Keratinocyte (primary cell): ENCODE measurements at regions not wholly inside any gene's neighbourhood (a gene's known extent, or its start where the extent isn't known, plus 50 kb on each side); places are given as distances from the start of the nearest gene placed in this dataset.

Source experiments
- DNase-seq: peaks from one replicate; pipeline ENCODE4 v3.0.0-alpha.2; 2011; ENCODE audit warnings: low read depth, missing footprints, low spot score
- FAIRE-seq: peaks from 2 replicates; lab custom pipeline; 2011; peaks lifted over from hg19 to GRCh38; lab: Jason Lieb, UNC
- H2AFZ ChIP-seq: 2 replicates; pipeline ENCODE4 v1.6.0; 2012; ENCODE audit warnings: low read length, control low read depth, inconsistent platforms; ENCODE audit not compliant: control insufficient read depth
- H3K27ac ChIP-seq: 2 replicates; pipeline ENCODE4 v1.5.1; 2011; ENCODE audit warnings: low read length; ENCODE audit not compliant: control insufficient read depth, insufficient read depth
- H3K27me3 ChIP-seq: 3 replicates; pipeline ENCODE4 v1.6.0; 2011; ENCODE audit warnings: low read length; ENCODE audit not compliant: control insufficient read depth, insufficient read depth; ENCODE audit errors: extremely low read depth
- H3K36me3 ChIP-seq, 2 experiments: 2 replicates in 1 of 2; 3 replicates in 1 of 2; pipeline ENCODE4 v1.5.1; 2011; ENCODE audit warnings: low read length in 2 of 2, mild to moderate bottlenecking in 1 of 2; ENCODE audit not compliant: control insufficient read depth in 2 of 2, insufficient read depth in 2 of 2; ENCODE audit errors: extremely low read depth in 1 of 2
- H3K4me1 ChIP-seq: 3 replicates; pipeline ENCODE4 v1.5.1; 2011; ENCODE audit warnings: low read length; ENCODE audit not compliant: control insufficient read depth, insufficient read depth; ENCODE audit errors: extremely low read depth
- H3K4me2 ChIP-seq: 3 replicates; pipeline ENCODE4 v1.6.0; 2011; ENCODE audit warnings: low read depth, low read length; ENCODE audit not compliant: control insufficient read depth, insufficient read depth; ENCODE audit errors: extremely low read depth
- H3K4me3 ChIP-seq, 3 experiments: fragments of 200-600 bp in 1 of 3; sonication (generic) in 1 of 3; 2 replicates in 2 of 3; 3 replicates in 1 of 3; pipeline ENCODE4 v1.5.1; 2011 to 2016; ENCODE audit warnings: low read length in 3 of 3, mild to moderate bottlenecking in 3 of 3, control low read depth in 2 of 3, inconsistent platforms in 1 of 3, low read depth in 1 of 3, mixed read lengths in 1 of 3, mixed run types in 1 of 3, moderate library complexity in 1 of 3; ENCODE audit not compliant: control insufficient read depth in 2 of 3, insufficient read depth in 2 of 3; ENCODE audit errors: extremely low read depth in 1 of 3
- H3K79me2 ChIP-seq: 2 replicates; pipeline ENCODE4 v1.6.0; 2012; ENCODE audit warnings: low read length; ENCODE audit not compliant: control insufficient read depth, insufficient read depth
- H3K9ac ChIP-seq: 3 replicates; pipeline ENCODE4 v1.6.0; 2011; ENCODE audit warnings: low read length; ENCODE audit not compliant: control insufficient read depth, insufficient read depth; ENCODE audit errors: extremely low read depth
- H3K9me1 ChIP-seq: 3 replicates; pipeline ENCODE4 v1.6.0; 2011; ENCODE audit warnings: low read length; ENCODE audit not compliant: control insufficient read depth, insufficient read depth; ENCODE audit errors: extremely low read depth
- H3K9me3 ChIP-seq: 2 replicates; pipeline ENCODE4 v1.5.1; 2012; ENCODE audit warnings: low read depth, low read length; ENCODE audit not compliant: control insufficient read depth
- H4K20me1 ChIP-seq: 3 replicates; pipeline ENCODE4 v1.6.0; 2011; ENCODE audit warnings: low read length; ENCODE audit not compliant: control insufficient read depth, insufficient read depth; ENCODE audit errors: extremely low read depth
- EZH2 ChIP-seq: IDR thresholded peaks from one replicate; pipeline ENCODE4 v1.6.1; 2012; ENCODE audit warnings: inconsistent platforms, mild to moderate bottlenecking, low read length, moderate library complexity
- dilution Hi-C: fragments of 300-500 bp; cut with MboI; formaldehyde crosslinking; loops from one replicate; pipeline ENCODE4 v1.7.0; 2020; ENCODE audit warnings: low sequenced_read_pairs; ENCODE audit not compliant: extremely low pct_ligation_motif_present
- TF ChIP-seq, protein P1 (sequence below), 3 experiments: IDR thresholded peaks in 1 of 3; conservative IDR thresholded peaks in 1 of 3; optimal IDR thresholded peaks in 1 of 3; 2 replicates in 2 of 3; 3 replicates in 1 of 3; pipeline versions ENCODE3 to v1.5.1; 2011; ENCODE audit warnings: low read length in 3 of 3, mild to moderate bottlenecking in 3 of 3, moderate library complexity in 2 of 3, control low read depth in 1 of 3, inconsistent platforms in 1 of 3; ENCODE audit not compliant: insufficient read depth in 2 of 3; ENCODE audit errors: extremely low read depth in 1 of 3

DNA sequence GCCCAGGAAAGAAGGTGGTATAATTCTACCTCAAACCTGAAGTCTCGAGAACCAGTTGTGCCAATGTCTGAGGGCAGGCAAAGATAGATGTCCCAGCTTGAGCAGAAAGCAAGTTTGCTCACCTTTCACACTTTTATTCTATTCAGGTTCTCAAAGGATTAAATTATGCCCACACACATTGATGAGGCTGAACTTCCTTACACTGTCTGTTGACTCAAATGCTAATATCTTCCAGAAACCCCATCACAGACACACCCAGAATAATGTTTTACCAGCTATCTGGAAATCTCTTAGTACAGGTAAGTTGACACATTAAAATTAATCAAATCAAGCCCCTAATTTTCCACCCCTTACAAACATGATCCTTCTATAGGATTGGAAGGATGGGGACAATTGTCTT is 605.7 kb downstream of the NUF2 start:
- dilution Hi-C loops = no loop called here
- H4K20me1 ChIP-seq = no peaks in the 10 kb centered on the region
- no peak for DNase-seq
- no peaks in the 10 kb centered on the region for H3K9me1 ChIP-seq
- no peaks in the 10 kb centered on the region for H3K9me3 ChIP-seq
- no peak for FAIRE-seq
- H3K4me2 ChIP-seq = no peak overlapping the region
- no peaks in the 10 kb centered on the region for H3K36me3 ChIP-seq
- H3K27me3 ChIP-seq = no peaks in the 10 kb centered on the region
- no peak overlapping the region for H3K9ac ChIP-seq
- no peaks in the 10 kb centered on the region for H3K79me2 ChIP-seq
- no peak overlapping the region for H2AFZ ChIP-seq
- H3K4me3 ChIP-seq = no peak overlapping the region
- H3K4me1 ChIP-seq = no peaks in the 10 kb centered on the region
- TF ChIP-seq, protein P1, sequence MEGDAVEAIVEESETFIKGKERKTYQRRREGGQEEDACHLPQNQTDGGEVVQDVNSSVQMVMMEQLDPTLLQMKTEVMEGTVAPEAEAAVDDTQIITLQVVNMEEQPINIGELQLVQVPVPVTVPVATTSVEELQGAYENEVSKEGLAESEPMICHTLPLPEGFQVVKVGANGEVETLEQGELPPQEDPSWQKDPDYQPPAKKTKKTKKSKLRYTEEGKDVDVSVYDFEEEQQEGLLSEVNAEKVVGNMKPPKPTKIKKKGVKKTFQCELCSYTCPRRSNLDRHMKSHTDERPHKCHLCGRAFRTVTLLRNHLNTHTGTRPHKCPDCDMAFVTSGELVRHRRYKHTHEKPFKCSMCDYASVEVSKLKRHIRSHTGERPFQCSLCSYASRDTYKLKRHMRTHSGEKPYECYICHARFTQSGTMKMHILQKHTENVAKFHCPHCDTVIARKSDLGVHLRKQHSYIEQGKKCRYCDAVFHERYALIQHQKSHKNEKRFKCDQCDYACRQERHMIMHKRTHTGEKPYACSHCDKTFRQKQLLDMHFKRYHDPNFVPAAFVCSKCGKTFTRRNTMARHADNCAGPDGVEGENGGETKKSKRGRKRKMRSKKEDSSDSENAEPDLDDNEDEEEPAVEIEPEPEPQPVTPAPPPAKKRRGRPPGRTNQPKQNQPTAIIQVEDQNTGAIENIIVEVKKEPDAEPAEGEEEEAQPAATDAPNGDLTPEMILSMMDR (optimal IDR thresholded peaks at IDR 0.05 in 1 of 3, IDR thresholded peaks at IDR 0.05 in 1 of 3, conservative IDR thresholded peaks at IDR 0.05 in 1 of 3; ENCODE audit: extremely low read depth in 1 of 3, insufficient read depth in 2 of 3, low read length in 3 of 3) = no peak
- no peak for TF ChIP-seq EZH2
- H3K27ac ChIP-seq = no peak overlapping the region

DNA sequence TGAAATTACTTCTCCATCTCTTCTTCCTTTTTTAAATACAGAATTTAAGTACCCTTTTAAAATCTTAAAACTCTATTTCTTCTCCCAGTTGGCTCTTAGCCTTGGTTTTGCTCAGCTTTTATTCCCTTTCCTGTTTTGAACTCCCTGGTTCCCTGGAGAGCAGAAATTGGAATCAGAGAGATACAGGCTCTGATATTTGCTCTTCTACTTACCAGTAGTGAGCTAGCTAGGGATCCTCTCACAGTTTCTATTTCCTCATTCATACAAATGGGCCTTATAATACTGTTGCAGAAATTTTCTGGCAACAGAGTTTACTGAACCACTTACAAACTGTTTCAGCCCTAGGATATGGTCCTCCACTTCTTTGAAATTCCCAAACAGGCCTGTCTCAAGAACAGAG is 606.3 kb downstream of the NUF2 start:
- H3K4me1 ChIP-seq = no peaks in the 10 kb centered on the region
- no peak overlapping the region for H3K9ac ChIP-seq
- H3K27me3 ChIP-seq = no peaks in the 10 kb centered on the region
- H3K4me3 ChIP-seq = no peak overlapping the region
- TF ChIP-seq, protein P1 (optimal IDR thresholded peaks at IDR 0.05 in 1 of 3, IDR thresholded peaks at IDR 0.05 in 1 of 3, conservative IDR thresholded peaks at IDR 0.05 in 1 of 3; ENCODE audit: extremely low read depth in 1 of 3, insufficient read depth in 2 of 3, low read length in 3 of 3) = no peak
- no peak for TF ChIP-seq EZH2
- H3K79me2 ChIP-seq = no peaks in the 10 kb centered on the region
- no peak overlapping the region for H3K27ac ChIP-seq
- no peak overlapping the region for H3K4me2 ChIP-seq
- no peaks in the 10 kb centered on the region for H3K9me3 ChIP-seq
- no peaks in the 10 kb centered on the region for H3K36me3 ChIP-seq
- DNase-seq = no peak
- dilution Hi-C loops = no loop called here
- no peak overlapping the region for H2AFZ ChIP-seq
- FAIRE-seq = no peak
- H4K20me1 ChIP-seq = no peaks in the 10 kb centered on the region
- no peaks in the 10 kb centered on the region for H3K9me1 ChIP-seq
